H1 (cell line): ENCODE measurements at regions not wholly inside any gene's neighbourhood (a gene's known extent, or its start where the extent isn't known, plus 50 kb on each side); places are given as distances from the start of the nearest gene placed in this dataset.

ENCODE experiments used
- CTCF ChIA-PET: fragments of 300-600 bp; sonication (Branson Sonifier 250); formaldehyde crosslinking; loops from one replicate; lab custom pipeline; 2021; ENCODE audit not compliant: partially characterized antibody; lab: Charles Lee
- POLR2A ChIA-PET: fragments of 300-600 bp; sonication (Branson Sonifier 250); formaldehyde crosslinking; loops from one replicate; lab custom pipeline; 2021; ENCODE audit warnings: inconsistent platforms; ENCODE audit not compliant: partially characterized antibody; lab: Charles Lee
- DNase-seq, 2 experiments: peaks; one replicate each; pipeline versions ENCODE4 v3.0.0 to v3.0.0-alpha.2; 2010 to 2022; ENCODE audit warnings: low spot score in 2 of 2, low read depth in 1 of 2, mixed read lengths in 1 of 2
- FAIRE-seq: peaks from 2 replicates; lab custom pipeline; 2011; peaks lifted over from hg19 to GRCh38; lab: Jason Lieb, UNC
- H2AFZ ChIP-seq: 2 replicates; pipeline ENCODE4 v1.8.1; 2012; ENCODE audit warnings: low read length, inconsistent platforms
- H2AK5ac ChIP-seq: 2 replicates; pipeline ENCODE4 v1.6.1; 2013; ENCODE audit warnings: low read depth, low read length
- H2BK120ac ChIP-seq: replicated peaks from 2 replicates; pipeline ENCODE3; 2013; ENCODE audit warnings: low read depth, low read length, inconsistent platforms
- H2BK12ac ChIP-seq: 2 replicates; pipeline ENCODE4 v1.6.1; 2013; ENCODE audit warnings: low read depth, low read length
- H2BK15ac ChIP-seq: 2 replicates; pipeline ENCODE4 v1.6.1; 2013; ENCODE audit warnings: low read length
- H2BK20ac ChIP-seq: 2 replicates; pipeline ENCODE4 v1.6.1; 2013; ENCODE audit warnings: low read length
- H2BK5ac ChIP-seq: 2 replicates; pipeline ENCODE4 v1.6.1; 2013; ENCODE audit warnings: low read depth, low read length
- H3K14ac ChIP-seq: 2 replicates; pipeline ENCODE4 v1.6.1; 2013; ENCODE audit warnings: inconsistent platforms; ENCODE audit not compliant: insufficient read length
- H3K18ac ChIP-seq: 2 replicates; pipeline ENCODE4 v1.6.1; 2013; ENCODE audit warnings: low read length; ENCODE audit errors: extremely low read depth
- H3K23ac ChIP-seq: 2 replicates; pipeline ENCODE4 v1.6.1; 2013; ENCODE audit warnings: inconsistent platforms; ENCODE audit not compliant: insufficient read length
- H3K23me2 ChIP-seq: 2 replicates; pipeline ENCODE4 v1.6.1; 2013; ENCODE audit warnings: low read depth, low read length
- H3K27ac ChIP-seq: 2 replicates; pipeline ENCODE4 v1.6.1; 2011; ENCODE audit warnings: low read depth, low read length, inconsistent platforms
- H3K27me3 ChIP-seq, 4 experiments: replicated peaks in 1 of 4; 1 replicate in 1 of 4; 2 replicates in 3 of 4; pipeline versions ENCODE4 v1.6.1 to v1.8.1; 2011 to 2013; ENCODE audit warnings: low read length in 3 of 4, mild to moderate bottlenecking in 3 of 4, inconsistent platforms in 2 of 4, mixed read lengths in 2 of 4, moderate library complexity in 1 of 4; ENCODE audit not compliant: control insufficient read depth in 3 of 4, insufficient read depth in 3 of 4; ENCODE audit errors: extremely low read depth in 1 of 4
- H3K36me3 ChIP-seq, 4 experiments: 2 replicates each; pipeline versions ENCODE4 v1.6.1 to v1.8.1; 2011 to 2013; ENCODE audit warnings: mild to moderate bottlenecking in 4 of 4, low read length in 3 of 4, moderate library complexity in 2 of 4, control low read depth in 1 of 4, inconsistent platforms in 1 of 4; ENCODE audit not compliant: insufficient read depth in 4 of 4, control insufficient read depth in 2 of 4
- H3K4ac ChIP-seq: replicated peaks from 2 replicates; pipeline ENCODE3; 2013; ENCODE audit warnings: low read length, low read depth, mixed read lengths, inconsistent platforms; ENCODE audit not compliant: insufficient read length
- H3K4me1 ChIP-seq, 4 experiments: replicated peaks in 1 of 4; 1 replicate in 1 of 4; 2 replicates in 3 of 4; pipeline versions ENCODE4 v1.6.1 to v1.8.1; 2011 to 2013; ENCODE audit warnings: low read length in 3 of 4, inconsistent platforms in 2 of 4, mixed read lengths in 1 of 4; ENCODE audit not compliant: insufficient read depth in 4 of 4, control insufficient read depth in 3 of 4
- H3K4me2 ChIP-seq, 2 experiments: 2 replicates each; pipeline versions ENCODE4 v1.6.1 to v1.8.1; 2011 to 2013; ENCODE audit warnings: low read depth in 2 of 2, low read length in 2 of 2, control low read depth in 1 of 2, inconsistent platforms in 1 of 2, mild to moderate bottlenecking in 1 of 2; ENCODE audit not compliant: insufficient read depth in 1 of 2
- H3K4me3 ChIP-seq, 4 experiments: fragments of 200-600, 300-600 bp in 1 of 4; sonication (generic), shearing (Covaris generic), sonication (Bioruptor Twin) in 1 of 4; 2 replicates each; pipeline versions ENCODE4 v1.5.1 to v1.8.1; 2011 to 2016; ENCODE audit warnings: low read length in 4 of 4, low read depth in 3 of 4, control low read depth in 2 of 4, inconsistent platforms in 2 of 4, mild to moderate bottlenecking in 2 of 4, mixed read lengths in 1 of 4, moderate library complexity in 1 of 4; ENCODE audit not compliant: insufficient read depth in 2 of 4; ENCODE audit errors: extremely low read depth in 1 of 4
- H3K56ac ChIP-seq: replicated peaks from 2 replicates; pipeline ENCODE3; 2013; ENCODE audit warnings: low read depth, mild to moderate bottlenecking, mixed read lengths, low read length, inconsistent platforms; ENCODE audit not compliant: insufficient read length
- H3K79me1 ChIP-seq: 2 replicates; pipeline ENCODE4 v1.6.1; 2013; ENCODE audit warnings: low read depth, low read length, control low read depth
- H3K79me2 ChIP-seq, 2 experiments: 2 replicates each; pipeline versions ENCODE4 v1.6.1 to v1.8.1; 2012 to 2013; ENCODE audit warnings: low read length in 2 of 2, mild to moderate bottlenecking in 2 of 2, inconsistent platforms in 1 of 2; ENCODE audit not compliant: insufficient read depth in 2 of 2, control insufficient read depth in 1 of 2
- H3K9ac ChIP-seq, 4 experiments: replicated peaks in 1 of 4; 1 replicate in 1 of 4; 2 replicates in 3 of 4; pipeline versions ENCODE4 v1.6.1 to v1.8.1; 2011 to 2013; ENCODE audit warnings: low read depth in 3 of 4, low read length in 3 of 4, control low read depth in 2 of 4, mild to moderate bottlenecking in 2 of 4, moderate library complexity in 2 of 4, inconsistent platforms in 1 of 4; ENCODE audit errors: extremely low read depth in 1 of 4
- H3K9me3 ChIP-seq, 2 experiments: 2 replicates each; pipeline versions ENCODE4 v1.6.1 to v1.8.1; 2012 to 2013; ENCODE audit warnings: mild to moderate bottlenecking in 2 of 2, moderate library complexity in 2 of 2, control low read depth in 1 of 2, inconsistent platforms in 1 of 2, low read depth in 1 of 2, low read length in 1 of 2, mixed read lengths in 1 of 2; ENCODE audit not compliant: insufficient read depth in 2 of 2
- H4K20me1 ChIP-seq, 2 experiments: replicated peaks in 1 of 2; 2 replicates each; pipeline versions ENCODE3 to v1.8.1; 2011 to 2013; ENCODE audit warnings: inconsistent platforms in 2 of 2, low read length in 2 of 2, mild to moderate bottlenecking in 1 of 2; ENCODE audit not compliant: insufficient read depth in 2 of 2, control insufficient read depth in 1 of 2
- H4K5ac ChIP-seq: 2 replicates; pipeline ENCODE4 v1.6.1; 2013; ENCODE audit warnings: low read length, low read depth, mixed read lengths, inconsistent platforms; ENCODE audit not compliant: insufficient read length
- H4K8ac ChIP-seq: 2 replicates; pipeline ENCODE4 v1.8.0; 2013; ENCODE audit warnings: mild to moderate bottlenecking, moderate library complexity, low read length, inconsistent platforms; ENCODE audit not compliant: insufficient read depth; ENCODE audit errors: extremely low read depth
- H4K91ac ChIP-seq: replicated peaks from 2 replicates; pipeline ENCODE3; 2013; ENCODE audit warnings: low read length, mixed read lengths, inconsistent platforms; ENCODE audit not compliant: insufficient read length
- ASH2L ChIP-seq: fragments of 200-600, 300-600 bp; sonication (generic); IDR thresholded peaks from one replicate; pipeline ENCODE4 v1.7.1; 2017; ENCODE audit warnings: low read length
- BACH1 ChIP-seq: IDR thresholded peaks from 2 replicates; pipeline ENCODE4 v1.6.1; 2012; ENCODE audit warnings: low read length, improper control_type of control experiment
- CHD2 ChIP-seq: IDR thresholded peaks from 2 replicates; pipeline ENCODE4 v1.6.1; 2012; ENCODE audit warnings: low read length, improper control_type of control experiment
- EZH2 ChIP-seq: fragments of 200-600 bp; sonication (generic); IDR thresholded peaks from 2 replicates; pipeline ENCODE4 v1.7.1; 2012; ENCODE audit warnings: low read depth, mild to moderate bottlenecking, moderate library complexity, low read length, inconsistent platforms; ENCODE audit not compliant: severe bottlenecking
- GABPA ChIP-seq: IDR thresholded peaks from 2 replicates; pipeline ENCODE4 v1.6.1; 2011; ENCODE audit warnings: mild to moderate bottlenecking, low read length, moderate library complexity, borderline replicate concordance; ENCODE audit not compliant: insufficient read depth
- JUN ChIP-seq: IDR thresholded peaks from 2 replicates; pipeline ENCODE4 v1.6.1; 2011; ENCODE audit warnings: low read depth, mild to moderate bottlenecking, improper control_type of control experiment, low read length
- JUND ChIP-seq: IDR thresholded peaks from 2 replicates; pipeline ENCODE4 v1.6.1; 2011; ENCODE audit warnings: mild to moderate bottlenecking, improper control_type of control experiment, low read length
- POU5F1 ChIP-seq: IDR thresholded peaks from 2 replicates; pipeline ENCODE4 v1.6.1; 2011; ENCODE audit warnings: low read depth, mild to moderate bottlenecking, low read length, moderate library complexity
- RXRA ChIP-seq: IDR thresholded peaks from 2 replicates; pipeline ENCODE4 v1.6.1; 2011; ENCODE audit warnings: low read depth, mild to moderate bottlenecking, low read length, moderate library complexity; ENCODE audit not compliant: insufficient read depth
- SIRT6 ChIP-seq: IDR thresholded peaks from one replicate; pipeline ENCODE4 v1.7.1; 2012; ENCODE audit warnings: low read length, inconsistent platforms
- SP2 ChIP-seq: IDR thresholded peaks from 2 replicates; pipeline ENCODE4 v1.6.1; 2012; ENCODE audit warnings: mild to moderate bottlenecking, low read length, inconsistent platforms
- SUZ12 ChIP-seq: fragments of 200-600 bp; sonication (generic); IDR thresholded peaks from 2 replicates; pipeline ENCODE4 v1.6.1; 2012; ENCODE audit warnings: mild to moderate bottlenecking, inconsistent platforms, low read length, moderate library complexity, mixed read lengths
- ZNF274 ChIP-seq: IDR thresholded peaks from 2 replicates; pipeline ENCODE4 v1.7.0; 2012; ENCODE audit warnings: low read length, borderline replicate concordance; ENCODE audit errors: extremely low read depth

GRCh38 chr12:82099216-82099615, 259.0 kb downstream of the CCDC59 start:
- peaks cover 0 to 2% (median 0%) of the 10 kb centered on the region in 4 experiments; a peak in 1 of 7 replicates for H3K4me1 ChIP-seq
- H3K79me1 ChIP-seq: no peaks in the 10 kb centered on the region
- H3K9ac ChIP-seq: no peak overlapping the region
- no peak overlapping the region for H2BK120ac ChIP-seq
- no peak overlapping the region for H2BK12ac ChIP-seq
- TF ChIP-seq SP2: no peak
- no peak for TF ChIP-seq JUND
- TF ChIP-seq EZH2: no peak
- no peak for TF ChIP-seq ASH2L
- TF ChIP-seq CHD2: no peak
- TF ChIP-seq JUN: no peak
- TF ChIP-seq POU5F1: no peak
- TF ChIP-seq SIRT6: no peak
- TF ChIP-seq GABPA: no peak
- no peak for TF ChIP-seq BACH1
- TF ChIP-seq SUZ12: no peak
- no peak for TF ChIP-seq RXRA
- no peak for TF ChIP-seq ZNF274
- H2AK5ac ChIP-seq: no peak overlapping the region
- no peaks in the 10 kb centered on the region for H4K20me1 ChIP-seq
- H3K56ac ChIP-seq: no peak overlapping the region
- H4K8ac ChIP-seq: no peak overlapping the region
- no peak overlapping the region for H3K4me2 ChIP-seq
- DNase-seq: no peak
- no peaks in the 10 kb centered on the region for H3K79me2 ChIP-seq
- CTCF ChIA-PET: interaction anchor here (1.2 to 1.6 kb wide), 2 partner anchors 13 to 301 kb away, joined by 3 read pairs; no protein-coding TSS in a partner anchor
- no peak overlapping the region for H3K23ac ChIP-seq
- no peak overlapping the region for H3K4ac ChIP-seq
- H2AFZ ChIP-seq: no peak overlapping the region
- no peaks in the 10 kb centered on the region for H3K9me3 ChIP-seq
- no peak overlapping the region for H2BK20ac ChIP-seq
- H4K5ac ChIP-seq: no peak overlapping the region
- no peak overlapping the region for H2BK15ac ChIP-seq
- H3K27ac ChIP-seq: no peak overlapping the region
- H3K18ac ChIP-seq: no peak overlapping the region
- POLR2A ChIA-PET: no interaction called here
- no peak overlapping the region for H2BK5ac ChIP-seq
- no peaks in the 10 kb centered on the region for H3K36me3 ChIP-seq
- no peaks in the 10 kb centered on the region for H3K27me3 ChIP-seq
- no peaks in the 10 kb centered on the region for H3K23me2 ChIP-seq
- no peak overlapping the region for H3K14ac ChIP-seq
- H4K91ac ChIP-seq: no peak overlapping the region
- no peak for FAIRE-seq
- no peak overlapping the region for H3K4me3 ChIP-seq
